PC-9 (cell line): ENCODE measurements at regions not wholly inside any gene's neighbourhood (a gene's known extent, or its start where the extent isn't known, plus 50 kb on each side); places are given as distances from the start of the nearest gene placed in this dataset.

Source experiments
- BruUV-seq: library from RNA; stranded (reverse); fragments of 400-500 nt; replicated peaks from 2 replicates; lab custom pipeline; 2021; lab: Mats Ljungman, UMichigan
- CTCF ChIA-PET: fragments of 300-600 bp; sonication (Branson Sonifier 250); formaldehyde crosslinking; loops from one replicate; lab custom pipeline; 2022; ENCODE audit warnings: antibody characterized with exemption; lab: Charles Lee
- POLR2A ChIA-PET: fragments of 300-600 bp; sonication (Branson Sonifier 250); formaldehyde crosslinking; loops from one replicate; lab custom pipeline; 2022; ENCODE audit warnings: antibody characterized with exemption; ENCODE audit not compliant: unreplicated experiment; lab: Charles Lee
- DNase-seq, 2 experiments: peaks; one replicate each; pipeline versions ENCODE4 v3.0.0 to v3.0.0-alpha.2; 2015 to 2022; ENCODE audit warnings: mixed read lengths in 1 of 2
- H2AFZ ChIP-seq: fragments of 200-600 bp; sonication (generic); 2 replicates; pipeline ENCODE4 v1.8.1; 2017; ENCODE audit warnings: antibody characterized with exemption
- H3F3A ChIP-seq: fragments of 200-600 bp; sonication (generic); 2 replicates; pipeline ENCODE4 v1.8.1; 2017; ENCODE audit warnings: antibody characterized with exemption, mild to moderate bottlenecking, low read depth; ENCODE audit not compliant: insufficient read depth
- H3K27ac ChIP-seq: fragments of 200-600 bp; sonication (generic); 2 replicates; pipeline ENCODE4 v1.6.1; 2016; ENCODE audit warnings: mixed run types
- H3K27me3 ChIP-seq: fragments of 200-600 bp; sonication (generic); 2 replicates; pipeline ENCODE4 v1.6.1; 2016; ENCODE audit warnings: low read depth, mixed run types; ENCODE audit not compliant: insufficient read depth
- H3K36me3 ChIP-seq: fragments of 200-600 bp; sonication (generic); 2 replicates; pipeline ENCODE4 v1.6.1; 2016; ENCODE audit warnings: low read depth, mixed run types
- H3K4me1 ChIP-seq: fragments of 200-600 bp; sonication (generic); replicated peaks from 2 replicates; pipeline ENCODE4 v1.6.1; 2016; ENCODE audit warnings: mixed run types; ENCODE audit not compliant: insufficient read depth
- H3K4me2 ChIP-seq: fragments of 200-600 bp; sonication (generic); 2 replicates; pipeline ENCODE4 v1.6.1; 2017; ENCODE audit warnings: mixed run types
- H3K4me3 ChIP-seq: fragments of 200-600 bp; sonication (generic); 2 replicates; pipeline ENCODE4 v1.6.1; 2016; ENCODE audit warnings: mixed run types
- H3K79me2 ChIP-seq: fragments of 200-600 bp; sonication (generic); 2 replicates; pipeline ENCODE4 v1.6.1; 2017; ENCODE audit warnings: low read depth, mixed run types
- H3K9me2 ChIP-seq: fragments of 200-600 bp; sonication (generic); 2 replicates; pipeline ENCODE4 v1.8.1; 2017; ENCODE audit warnings: mild to moderate bottlenecking; ENCODE audit not compliant: insufficient read depth
- H3K9me3 ChIP-seq: fragments of 200-600 bp; sonication (generic); 2 replicates; pipeline ENCODE4 v1.8.1; 2016; ENCODE audit warnings: low read depth; ENCODE audit not compliant: insufficient read depth
- H4K20me1 ChIP-seq: fragments of 200-600 bp; sonication (generic); 2 replicates; pipeline ENCODE4 v1.8.1; 2017; ENCODE audit not compliant: insufficient read depth
- CTCF ChIP-seq: fragments of 200-600 bp; sonication (generic); conservative IDR thresholded peaks from 2 replicates; pipeline ENCODE4 v1.6.1; 2017; ENCODE audit warnings: mixed run types, antibody characterized with exemption, mild to moderate bottlenecking, moderate library complexity
- EZH2 ChIP-seq: fragments of 200-600 bp; sonication (generic); IDR thresholded peaks from 2 replicates; pipeline ENCODE4 v1.8.0; 2017; ENCODE audit warnings: antibody characterized with exemption, low read depth
- intact Hi-C: fragments of 100-400 bp; cut with micrococcal nuclease; formaldehyde crosslinking; loops from one replicate; pipeline ENCODE4 v1.10.0; 2022; ENCODE audit not compliant: unreplicated experiment

- no peak for DNase-seq
- intact Hi-C loops = no loop called here
- no peak overlapping the region for H3K27ac ChIP-seq
- H3K4me2 ChIP-seq = no peak overlapping the region
- no peaks in the 10 kb centered on the region for H3K9me2 ChIP-seq
- no peaks in the 10 kb centered on the region for H3F3A ChIP-seq
- TF ChIP-seq CTCF (no peak), EZH2 (no peak)
- no peaks in the 10 kb centered on the region for H3K9me3 ChIP-seq
- H4K20me1 ChIP-seq = no peaks in the 10 kb centered on the region
- no peaks in the 10 kb centered on the region for H3K27me3 ChIP-seq
- H3K4me1 ChIP-seq = no peaks in the 10 kb centered on the region
- no peak overlapping the region for H3K4me3 ChIP-seq
- no TSS peak for BruUV-seq
- no peaks in the 10 kb centered on the region for H3K79me2 ChIP-seq
- ChIA-PET POLR2A (no interaction called here), CTCF (no interaction called here)
- H2AFZ ChIP-seq = no peak overlapping the region
- H3K36me3 ChIP-seq = no peaks in the 10 kb centered on the region
These were observed 294.3 kb downstream of the HRH4 start for GRCh38 chr18:24754583-24755253.

DNA sequence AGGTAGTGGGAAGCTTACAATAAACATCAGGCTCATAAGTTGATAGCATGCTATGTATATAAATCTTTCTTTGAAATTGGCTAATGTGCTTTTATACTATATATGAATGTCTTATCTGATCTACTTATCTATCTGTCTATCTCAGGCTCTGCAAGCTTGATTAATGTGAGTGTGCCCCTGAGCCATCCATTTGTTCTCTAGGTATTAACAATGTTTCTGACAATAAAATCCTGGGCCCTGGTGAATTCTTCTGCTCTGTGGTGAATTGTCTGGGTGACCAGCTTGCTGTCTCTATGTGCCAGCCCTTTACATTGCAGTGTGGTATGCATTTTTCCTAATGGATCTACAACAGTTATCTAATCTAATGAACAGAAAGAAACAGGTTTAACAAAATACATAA is 295.9 kb downstream of the HRH4 start:
- DNase-seq = no peak
- no peaks in the 10 kb centered on the region for H3K9me3 ChIP-seq
- POLR2A ChIA-PET = no interaction called here
- H3K27me3 ChIP-seq = no peaks in the 10 kb centered on the region
- H3K4me1 ChIP-seq = no peaks in the 10 kb centered on the region
- BruUV-seq = no TSS peak
- no peaks in the 10 kb centered on the region for H3K79me2 ChIP-seq
- H3K27ac ChIP-seq = no peak overlapping the region
- no peak overlapping the region for H2AFZ ChIP-seq
- H4K20me1 ChIP-seq = no peaks in the 10 kb centered on the region
- no peak for TF ChIP-seq EZH2
- no peak for TF ChIP-seq CTCF
- H3K9me2 ChIP-seq = no peaks in the 10 kb centered on the region
- intact Hi-C loops = no loop called here
- CTCF ChIA-PET = no interaction called here
- no peak overlapping the region for H3K4me2 ChIP-seq
- H3K36me3 ChIP-seq = no peaks in the 10 kb centered on the region
- no peaks in the 10 kb centered on the region for H3F3A ChIP-seq
- no peak overlapping the region for H3K4me3 ChIP-seq

DNA sequence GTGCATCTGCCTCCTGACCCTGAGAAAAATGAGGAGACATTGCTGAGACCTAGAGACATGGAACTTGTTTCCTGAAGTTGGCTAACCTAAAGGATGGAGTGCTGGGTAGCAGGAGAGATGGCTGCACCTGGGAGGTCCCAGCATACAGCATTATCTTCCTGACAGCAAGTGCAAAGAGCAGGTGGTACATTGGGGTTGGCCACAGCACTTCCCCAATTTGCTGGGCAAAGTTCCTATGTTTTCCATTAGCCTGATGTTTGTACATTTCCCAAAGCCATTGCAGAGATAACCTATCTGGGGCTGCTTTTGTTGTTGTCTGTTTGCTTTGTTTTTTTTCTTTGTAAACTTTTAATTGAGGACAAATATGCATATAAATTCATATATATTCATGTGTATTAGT is 296.7 kb downstream of the HRH4 start:
- Histone ChIP-seq H3K27me3 (no peaks in the 10 kb centered on the region), H3K36me3 (no peaks in the 10 kb centered on the region), H3K27ac (no peak overlapping the region), H3F3A (no peaks in the 10 kb centered on the region), H3K9me3 (no peaks in the 10 kb centered on the region), H4K20me1 (no peaks in the 10 kb centered on the region), H3K4me2 (no peak overlapping the region), H2AFZ (no peak overlapping the region), H3K4me1 (no peaks in the 10 kb centered on the region), H3K79me2 (no peaks in the 10 kb centered on the region), H3K4me3 (no peak overlapping the region), H3K9me2 (no peaks in the 10 kb centered on the region)
- TF ChIP-seq CTCF = no peak
- no peak for TF ChIP-seq EZH2
- intact Hi-C loops = no loop called here
- no peak for DNase-seq
- BruUV-seq = no TSS peak
- POLR2A ChIA-PET = no interaction called here
- CTCF ChIA-PET = no interaction called here
